ENCODE measurements at regions not wholly inside any gene's neighbourhood (a gene's known extent, or its start where the extent isn't known, plus 50 kb on each side); places are given as distances from the start of the nearest gene placed in this dataset.

DNA sequence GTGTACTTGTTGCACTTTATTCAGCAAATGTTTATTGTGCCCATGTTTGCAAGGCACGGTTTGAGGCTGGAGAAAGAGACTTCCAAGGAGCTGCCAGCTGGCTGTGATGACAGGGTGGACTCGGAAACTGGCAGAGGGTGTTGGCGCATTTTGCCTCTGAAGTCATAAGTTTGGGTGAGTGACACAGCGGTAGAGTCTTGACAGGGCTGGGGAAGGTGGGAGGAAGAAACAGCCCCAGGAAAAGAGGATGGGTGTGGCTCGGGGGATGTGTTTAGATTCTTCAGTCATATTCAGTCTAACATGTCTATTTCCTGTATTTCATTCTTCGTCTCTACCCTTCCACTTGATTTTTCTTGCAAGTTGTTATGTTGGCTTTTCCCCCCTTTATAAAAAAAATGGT lies 77.0 kb upstream of the STOX2 start:
- Mint-ChIP-seq H3K9me3 (no peaks in the 10 kb centered on the region), H3K27me3 (no peaks in the 10 kb centered on the region), H3K36me3 (ENCODE audit: low read depth) (no peaks in the 10 kb centered on the region), H3K4me3 (no peak overlapping the region), H3K4me1 (ENCODE audit: low read depth) (peaks cover 17% of the 10 kb centered on the region), H3K27ac (no peak overlapping the region)
- DNase-seq: no peak

GRCh38 chr4:183828839-183829238 lies 76.3 kb upstream of the STOX2 start:
- H3K27me3 Mint-ChIP-seq: no peaks in the 10 kb centered on the region
- no peak for DNase-seq
- no peak overlapping the region for H3K4me3 Mint-ChIP-seq
- H3K9me3 Mint-ChIP-seq: no peaks in the 10 kb centered on the region
- no peak overlapping the region for H3K27ac Mint-ChIP-seq
- no peaks in the 10 kb centered on the region for H3K36me3 Mint-ChIP-seq (ENCODE audit: low read depth)
- peaks cover 17% of the 10 kb centered on the region for H3K4me1 Mint-ChIP-seq (ENCODE audit: low read depth)

DNA sequence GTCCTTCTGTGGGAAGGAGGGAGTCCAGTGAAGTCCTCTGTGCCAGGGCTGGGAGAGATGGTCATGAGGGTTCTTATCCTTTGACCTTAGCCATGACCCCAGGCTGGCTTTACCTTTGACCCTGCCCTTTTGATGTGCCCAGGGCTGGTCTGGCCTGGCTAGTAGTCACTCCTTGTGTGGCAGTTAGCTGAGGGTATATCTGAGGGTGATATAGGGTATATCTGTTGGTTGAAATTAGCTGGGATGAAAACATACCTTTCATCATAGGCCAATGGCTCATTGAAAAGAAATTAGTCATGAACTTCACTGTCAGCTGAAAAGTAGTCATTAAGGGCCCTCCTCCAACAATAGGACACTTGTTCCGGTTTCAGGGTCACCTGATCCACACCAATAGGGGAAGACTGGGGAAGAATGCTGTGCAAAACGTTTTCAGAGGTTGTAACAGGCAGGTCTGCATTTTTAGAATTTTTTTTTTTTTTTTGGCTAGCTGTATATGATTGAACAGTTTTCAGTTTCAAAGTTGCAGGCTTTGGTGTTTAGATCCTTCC lies 74.6 kb upstream of the STOX2 start:
- no peaks in the 10 kb centered on the region for H3K9me3 Mint-ChIP-seq
- H3K27ac Mint-ChIP-seq: no peak overlapping the region
- no peaks in the 10 kb centered on the region for H3K36me3 Mint-ChIP-seq (ENCODE audit: low read depth)
- peaks cover 17% of the 10 kb centered on the region for H3K4me1 Mint-ChIP-seq (ENCODE audit: low read depth)
- peaks cover under 1% of the 10 kb centered on the region for H3K27me3 Mint-ChIP-seq
- DNase-seq: no peak
- H3K4me3 Mint-ChIP-seq: no peak overlapping the region

DNA sequence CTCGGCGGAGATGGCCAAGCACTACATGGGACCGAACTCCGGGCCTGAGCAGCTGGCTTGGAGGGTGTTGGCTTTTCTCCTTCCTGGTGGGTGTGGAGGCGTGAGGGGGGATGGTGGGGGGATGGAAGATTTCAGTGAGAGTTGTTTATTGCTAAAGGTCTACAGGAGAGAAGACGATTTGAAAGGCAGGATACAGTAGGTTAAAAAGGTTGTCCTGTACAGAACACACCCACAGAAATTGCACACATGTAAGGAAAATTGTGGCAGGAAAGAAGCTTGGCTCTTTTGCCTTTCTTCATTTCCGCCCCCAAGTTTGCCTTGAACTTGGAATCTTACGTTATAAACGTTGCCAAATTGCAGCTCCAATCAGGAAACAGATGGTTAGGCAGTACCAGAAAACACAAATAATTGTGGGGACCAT lies 74.1 kb upstream of the STOX2 start:
- Mint-ChIP-seq H3K4me3 (no peak overlapping the region), H3K9me3 (no peaks in the 10 kb centered on the region), H3K4me1 (ENCODE audit: low read depth) (peaks cover 17% of the 10 kb centered on the region), H3K27ac (no peak overlapping the region), H3K36me3 (ENCODE audit: low read depth) (no peaks in the 10 kb centered on the region), H3K27me3 (peaks cover 3% of the 10 kb centered on the region)
- no peak for DNase-seq

DNA sequence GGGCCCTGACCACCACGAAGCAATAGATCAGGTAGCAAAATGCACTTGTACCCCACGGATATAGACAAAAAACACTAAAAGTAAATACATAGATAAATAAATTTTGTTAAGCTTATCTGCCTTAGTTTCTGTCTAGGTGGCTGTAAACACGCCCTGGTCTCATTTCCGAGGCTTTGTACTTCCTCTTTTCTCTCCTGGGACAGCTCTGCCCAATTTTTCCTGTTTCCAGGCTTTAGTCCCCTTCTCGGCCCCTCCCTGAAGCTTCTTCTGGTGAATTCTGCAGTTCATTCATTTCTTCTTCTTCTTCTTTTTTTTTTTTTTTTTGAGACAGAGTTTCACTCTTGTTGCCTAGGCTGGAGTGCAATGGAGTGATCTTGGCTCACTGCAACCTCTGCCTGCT lies 73.4 kb upstream of the STOX2 start:
- H3K36me3 Mint-ChIP-seq (ENCODE audit: low read depth): no peaks in the 10 kb centered on the region
- H3K4me1 Mint-ChIP-seq (ENCODE audit: low read depth): peaks cover 17% of the 10 kb centered on the region
- H3K4me3 Mint-ChIP-seq: no peak overlapping the region
- H3K27me3 Mint-ChIP-seq: peaks cover 3% of the 10 kb centered on the region
- no peaks in the 10 kb centered on the region for H3K9me3 Mint-ChIP-seq
- no peak for DNase-seq
- H3K27ac Mint-ChIP-seq: no peak overlapping the region

DNA sequence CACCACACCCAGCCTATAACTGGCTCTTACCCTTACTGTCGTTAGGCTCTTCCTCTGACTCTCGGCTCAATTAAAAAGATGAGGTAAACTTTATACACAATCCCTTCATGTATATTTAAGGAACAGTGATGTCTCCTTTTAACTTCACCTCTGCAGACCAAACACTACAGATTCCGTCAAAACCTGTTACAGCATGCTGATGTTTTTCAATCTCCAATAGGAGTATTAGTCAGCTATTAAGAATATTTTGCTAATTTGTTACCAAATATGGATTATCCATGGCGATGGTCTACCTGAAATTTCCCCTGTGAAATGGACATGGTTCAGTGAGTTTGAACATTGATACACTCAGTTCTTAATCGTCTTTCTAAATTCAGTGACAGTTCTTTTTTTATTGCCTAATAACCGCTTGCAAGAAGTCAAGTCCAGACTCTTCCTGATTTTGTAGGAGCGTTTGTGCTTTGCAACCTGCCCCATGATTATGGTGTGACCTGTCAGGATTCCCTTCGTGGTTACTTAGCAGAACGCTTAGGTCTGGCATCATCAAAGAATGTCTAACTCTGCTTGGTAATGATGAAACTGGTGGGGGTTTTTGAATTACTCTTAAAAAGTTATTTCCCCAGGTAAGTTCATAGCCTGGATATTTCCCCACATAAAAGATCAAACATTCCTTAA lies 72.2 kb upstream of the STOX2 start:
- H3K4me1 Mint-ChIP-seq (ENCODE audit: low read depth): peaks cover 14% of the 10 kb centered on the region
- H3K4me3 Mint-ChIP-seq: no peak overlapping the region
- DNase-seq: no peak
- no peaks in the 10 kb centered on the region for H3K36me3 Mint-ChIP-seq (ENCODE audit: low read depth)
- no peaks in the 10 kb centered on the region for H3K9me3 Mint-ChIP-seq
- H3K27ac Mint-ChIP-seq: no peak overlapping the region
- H3K27me3 Mint-ChIP-seq: peaks cover 5% of the 10 kb centered on the region

DNA sequence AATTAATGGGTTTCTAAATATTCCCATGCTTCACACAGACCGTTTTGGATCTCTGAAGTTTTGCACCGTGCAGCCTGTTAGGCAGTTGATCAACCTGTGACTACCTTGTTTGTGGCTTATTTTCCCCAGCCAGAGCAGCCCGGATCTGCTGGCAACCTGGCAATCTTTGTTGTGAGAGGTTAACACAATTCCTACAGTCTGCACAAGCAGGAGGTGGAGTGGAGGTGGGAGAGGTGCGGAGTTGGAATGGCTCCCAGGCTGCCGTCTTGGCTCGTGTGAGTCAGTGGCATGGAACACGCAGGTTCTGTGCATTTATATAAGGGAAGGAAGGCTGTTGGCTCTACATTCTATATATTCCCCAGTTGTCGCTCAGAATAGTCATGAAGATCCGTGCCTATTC lies 70.9 kb upstream of the STOX2 start:
- Mint-ChIP-seq H3K27me3 (peaks cover 14% of the 10 kb centered on the region), H3K27ac (no peak overlapping the region), H3K4me3 (no peak overlapping the region), H3K4me1 (ENCODE audit: low read depth) (peaks cover 5% of the 10 kb centered on the region), H3K9me3 (no peaks in the 10 kb centered on the region), H3K36me3 (ENCODE audit: low read depth) (no peaks in the 10 kb centered on the region)
- DNase-seq: no peak

- DNase-seq: no peak
- Mint-ChIP-seq H3K27ac (no peak overlapping the region), H3K27me3 (peaks cover 24% of the 10 kb centered on the region), H3K36me3 (ENCODE audit: low read depth) (no peaks in the 10 kb centered on the region), H3K4me3 (no peak overlapping the region), H3K9me3 (no peaks in the 10 kb centered on the region), H3K4me1 (ENCODE audit: low read depth) (no peaks in the 10 kb centered on the region)
Measured at GRCh38 chr4:183837222-183837621, 67.9 kb upstream of the STOX2 start.

DNA sequence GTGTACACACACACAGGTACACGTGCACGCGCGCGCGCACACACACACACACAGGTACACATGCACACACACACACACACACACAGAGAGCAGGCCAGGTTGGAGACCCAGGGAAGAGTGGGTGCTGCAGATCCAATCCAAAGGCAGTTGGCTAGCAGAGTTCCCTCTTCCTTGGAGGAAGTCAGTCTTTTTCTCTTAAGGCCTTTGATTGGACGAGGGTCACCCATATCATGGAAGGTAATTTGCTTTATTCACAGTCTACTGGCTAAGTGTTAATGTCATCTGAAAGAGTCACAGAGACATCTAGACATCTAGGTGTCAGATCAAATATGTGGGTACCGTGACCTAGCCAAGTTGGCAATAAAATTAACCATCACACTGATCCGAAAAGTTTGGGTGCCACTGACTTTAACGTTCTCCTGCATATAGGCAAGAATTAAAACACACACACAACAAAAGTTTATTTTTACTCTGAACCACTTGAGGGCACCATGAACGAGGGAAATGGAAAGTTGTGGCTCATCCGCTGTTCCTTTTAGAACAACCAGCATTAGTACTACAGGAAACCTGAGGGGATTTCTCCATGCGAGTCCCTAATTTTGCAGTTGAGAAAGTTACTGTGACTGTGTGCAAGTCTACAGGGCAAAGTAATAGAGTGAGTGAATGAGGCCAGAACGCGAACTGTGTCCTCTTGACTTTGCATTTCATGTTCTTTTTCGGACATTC lies 66.0 kb upstream of the STOX2 start:
- Mint-ChIP-seq H3K27me3 (peaks cover 24% of the 10 kb centered on the region), H3K4me3 (no peak overlapping the region), H3K4me1 (ENCODE audit: low read depth) (no peaks in the 10 kb centered on the region), H3K36me3 (ENCODE audit: low read depth) (no peaks in the 10 kb centered on the region), H3K9me3 (no peaks in the 10 kb centered on the region), H3K27ac (no peak overlapping the region)
- no peak for DNase-seq

- Mint-ChIP-seq H3K27me3 (peaks cover 29% of the 10 kb centered on the region), H3K4me3 (no peak overlapping the region)
Measured at GRCh38 chr4:183840311-183840710, 64.8 kb upstream of the STOX2 start.

DNA sequence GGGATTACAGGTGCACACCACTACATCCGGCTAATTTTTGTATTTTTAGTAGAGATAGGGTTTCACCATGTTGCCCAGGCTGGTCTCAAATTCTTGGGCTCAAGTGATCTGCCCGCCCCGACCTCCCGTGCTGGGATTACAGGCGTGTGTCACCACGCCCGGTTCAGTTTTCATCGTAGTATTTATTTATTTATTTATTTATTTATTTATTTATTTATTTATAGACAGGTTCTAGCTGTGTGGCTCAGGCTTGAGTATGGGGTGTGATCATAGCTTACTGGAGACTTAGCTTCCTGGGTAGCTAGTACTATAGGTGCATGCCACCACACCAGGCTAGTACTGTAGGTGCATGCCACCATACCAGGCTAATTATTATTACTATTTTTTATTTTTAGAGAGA lies 64.1 kb upstream of the STOX2 start:
- peaks cover 29% of the 10 kb centered on the region for H3K27me3 Mint-ChIP-seq
- H3K9me3 Mint-ChIP-seq: no peaks in the 10 kb centered on the region
- H3K4me3 Mint-ChIP-seq: no peak overlapping the region
- no peaks in the 10 kb centered on the region for H3K36me3 Mint-ChIP-seq (ENCODE audit: low read depth)
- H3K27ac Mint-ChIP-seq: no peak overlapping the region
- H3K4me1 Mint-ChIP-seq (ENCODE audit: low read depth): no peaks in the 10 kb centered on the region
- no peak for DNase-seq

More at GRCh38 chr4:183840311-183840710, 64.8 kb upstream of the STOX2 start:
- no peaks in the 10 kb centered on the region for H3K4me1 Mint-ChIP-seq (ENCODE audit: low read depth)
- H3K36me3 Mint-ChIP-seq (ENCODE audit: low read depth): no peaks in the 10 kb centered on the region
- DNase-seq: peak; percentile 73
- no peaks in the 10 kb centered on the region for H3K9me3 Mint-ChIP-seq
- no peak overlapping the region for H3K27ac Mint-ChIP-seq

GRCh38 chr4:183842129-183842528 lies 63.0 kb upstream of the STOX2 start:
- Mint-ChIP-seq H3K9me3 (peaks cover under 1% of the 10 kb centered on the region), H3K27ac (no peak overlapping the region), H3K4me3 (no peak overlapping the region)

GRCh38 chr4:183843248-183843671 lies 61.8 kb upstream of the STOX2 start:
- no peak for DNase-seq
- peaks cover 3% of the 10 kb centered on the region for H3K9me3 Mint-ChIP-seq
- no peaks in the 10 kb centered on the region for H3K4me1 Mint-ChIP-seq (ENCODE audit: low read depth)
- peaks cover 45% of the 10 kb centered on the region for H3K27me3 Mint-ChIP-seq
- no peak overlapping the region for H3K4me3 Mint-ChIP-seq
- no peaks in the 10 kb centered on the region for H3K36me3 Mint-ChIP-seq (ENCODE audit: low read depth)
- no peak overlapping the region for H3K27ac Mint-ChIP-seq

More at GRCh38 chr4:183842129-183842528, 63.0 kb upstream of the STOX2 start:
- Mint-ChIP-seq H3K27me3 (peaks cover 37% of the 10 kb centered on the region), H3K36me3 (ENCODE audit: low read depth) (no peaks in the 10 kb centered on the region), H3K4me1 (ENCODE audit: low read depth) (no peaks in the 10 kb centered on the region)
- no peak for DNase-seq

DNA sequence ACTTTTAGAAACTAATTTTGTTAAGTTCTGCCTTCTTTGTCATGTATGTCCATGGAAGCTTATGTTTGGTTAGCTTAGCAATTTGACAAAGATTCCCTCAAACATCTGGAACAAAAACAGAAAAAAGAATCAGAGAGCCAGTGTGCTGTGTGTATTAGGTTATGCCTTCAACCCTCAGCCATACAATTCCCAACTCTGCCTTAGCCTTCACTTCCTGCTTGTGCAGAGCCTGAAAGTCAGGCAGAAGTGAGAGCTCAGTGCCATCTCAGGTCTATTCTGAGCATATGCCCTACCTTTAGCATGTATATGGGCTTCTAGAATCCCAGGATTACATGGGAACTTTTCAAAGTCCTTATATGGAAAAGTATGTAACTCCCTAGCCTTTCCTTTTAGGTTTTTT lies 58.2 kb upstream of the STOX2 start:
- H3K27me3 Mint-ChIP-seq: peaks cover 45% of the 10 kb centered on the region
- no peak overlapping the region for H3K4me3 Mint-ChIP-seq
- no peaks in the 10 kb centered on the region for H3K36me3 Mint-ChIP-seq (ENCODE audit: low read depth)
- H3K9me3 Mint-ChIP-seq: peaks cover 3% of the 10 kb centered on the region
- DNase-seq: no peak
- H3K27ac Mint-ChIP-seq: no peak overlapping the region
- no peaks in the 10 kb centered on the region for H3K4me1 Mint-ChIP-seq (ENCODE audit: low read depth)

GRCh38 chr4:183848805-183849204 lies 56.3 kb upstream of the STOX2 start:
- Mint-ChIP-seq H3K36me3 (ENCODE audit: low read depth) (no peaks in the 10 kb centered on the region), H3K9me3 (peaks cover 3% of the 10 kb centered on the region), H3K4me3 (no peak overlapping the region), H3K27me3 (peaks cover 45% of the 10 kb centered on the region), H3K27ac (no peak overlapping the region), H3K4me1 (ENCODE audit: low read depth) (no peaks in the 10 kb centered on the region)
- no peak for DNase-seq
